ENCODE measurements at regions not wholly inside any gene's neighbourhood (a gene's known extent, or its start where the extent isn't known, plus 50 kb on each side); places are given as distances from the start of the nearest gene placed in this dataset.

DNA sequence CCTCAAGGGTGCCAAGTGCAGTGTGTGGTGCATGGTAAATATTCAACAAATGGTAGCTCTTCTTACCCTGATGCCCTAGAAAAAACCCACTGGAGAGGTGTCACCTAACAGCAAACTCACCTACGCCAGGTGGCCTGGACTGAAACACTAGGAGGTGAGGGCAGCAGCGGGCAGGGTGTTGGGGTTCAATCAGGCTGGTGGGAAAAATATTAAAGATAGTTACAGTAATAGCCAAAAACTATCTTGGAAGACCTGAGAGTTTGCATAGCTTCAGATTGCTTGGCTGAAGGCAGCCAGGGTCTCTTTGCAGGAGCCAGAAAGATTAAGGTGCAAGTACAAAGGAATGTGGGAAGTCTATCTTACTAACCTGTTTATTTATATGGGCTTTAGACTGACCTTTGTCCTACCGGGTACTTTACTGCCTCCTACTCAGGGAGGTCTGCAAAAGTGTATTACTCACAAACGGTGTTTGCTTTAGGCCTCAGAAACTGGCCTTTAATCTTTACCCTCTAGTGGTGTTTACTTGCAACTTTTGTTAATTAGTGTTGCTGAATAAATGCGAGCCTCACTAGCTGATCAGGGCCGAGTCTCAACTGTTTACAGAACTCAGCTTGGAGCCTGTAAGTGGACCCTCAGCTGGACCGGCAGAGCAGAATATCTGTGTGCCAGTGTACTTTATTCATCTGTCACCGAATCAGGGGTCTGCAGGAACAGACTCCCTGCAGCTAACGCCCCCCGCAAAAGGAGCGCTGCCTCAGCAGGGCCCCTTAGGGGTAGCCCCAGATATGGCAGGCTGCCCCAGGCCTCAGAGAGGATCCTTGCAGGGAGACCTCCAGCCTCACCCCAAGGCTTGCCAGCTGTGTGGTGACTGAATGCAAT, 63.9 kb downstream of the SYF2 start:
- no peak for ATAC-seq
- TF ChIP-seq PPARA (CRISPR knock-in tag; IDR thresholded peaks at IDR 0.05; ENCODE audit: borderline replicate concordance) (no peak), ZNF8 (CRISPR knock-in tag; IDR thresholded peaks at IDR 0.05) (no peak), SNAI2 (CRISPR knock-in tag; IDR thresholded peaks at IDR 0.05) (no peak), ZNF565 (CRISPR knock-in tag; conservative IDR thresholded peaks at IDR 0.05; ENCODE audit: low read depth) (no peak), ESRRG (CRISPR knock-in tag; IDR thresholded peaks at IDR 0.05) (no peak), TCF4 (CRISPR knock-in tag; IDR thresholded peaks at IDR 0.05; ENCODE audit: borderline replicate concordance) (no peak)
- TF ChIP-seq, protein P1, sequence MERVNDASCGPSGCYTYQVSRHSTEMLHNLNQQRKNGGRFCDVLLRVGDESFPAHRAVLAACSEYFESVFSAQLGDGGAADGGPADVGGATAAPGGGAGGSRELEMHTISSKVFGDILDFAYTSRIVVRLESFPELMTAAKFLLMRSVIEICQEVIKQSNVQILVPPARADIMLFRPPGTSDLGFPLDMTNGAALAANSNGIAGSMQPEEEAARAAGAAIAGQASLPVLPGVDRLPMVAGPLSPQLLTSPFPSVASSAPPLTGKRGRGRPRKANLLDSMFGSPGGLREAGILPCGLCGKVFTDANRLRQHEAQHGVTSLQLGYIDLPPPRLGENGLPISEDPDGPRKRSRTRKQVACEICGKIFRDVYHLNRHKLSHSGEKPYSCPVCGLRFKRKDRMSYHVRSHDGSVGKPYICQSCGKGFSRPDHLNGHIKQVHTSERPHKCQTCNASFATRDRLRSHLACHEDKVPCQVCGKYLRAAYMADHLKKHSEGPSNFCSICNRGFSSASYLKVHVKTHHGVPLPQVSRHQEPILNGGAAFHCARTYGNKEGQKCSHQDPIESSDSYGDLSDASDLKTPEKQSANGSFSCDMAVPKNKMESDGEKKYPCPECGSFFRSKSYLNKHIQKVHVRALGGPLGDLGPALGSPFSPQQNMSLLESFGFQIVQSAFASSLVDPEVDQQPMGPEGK (CRISPR knock-in tag; IDR thresholded peaks at IDR 0.05; ENCODE audit: borderline replicate concordance) = no peak

GRCh38 chr1:25167269-25168192, 64.8 kb downstream of the SYF2 start:
- TF ChIP-seq TCF4 (CRISPR knock-in tag; IDR thresholded peaks at IDR 0.05; ENCODE audit: borderline replicate concordance) (no peak), PPARA (CRISPR knock-in tag; IDR thresholded peaks at IDR 0.05; ENCODE audit: borderline replicate concordance) (no peak), GLIS3 (CRISPR knock-in tag; IDR thresholded peaks at IDR 0.05) (no peak), ZFP30 (CRISPR knock-in tag; IDR thresholded peaks at IDR 0.05) (no peak), ZNF70 (CRISPR knock-in tag; IDR thresholded peaks at IDR 0.05) (no peak), CREB5 (CRISPR knock-in tag; IDR thresholded peaks at IDR 0.05; ENCODE audit: low read depth) (no peak), RARB (CRISPR knock-in tag; IDR thresholded peaks at IDR 0.05) (no peak), SNAI2 (CRISPR knock-in tag; IDR thresholded peaks at IDR 0.05) (no peak), ZNF565 (CRISPR knock-in tag; conservative IDR thresholded peaks at IDR 0.05; ENCODE audit: low read depth) (no peak)
- TF ChIP-seq, protein P1 (CRISPR knock-in tag; IDR thresholded peaks at IDR 0.05; ENCODE audit: borderline replicate concordance) = no peak
- no peak for ATAC-seq

DNA sequence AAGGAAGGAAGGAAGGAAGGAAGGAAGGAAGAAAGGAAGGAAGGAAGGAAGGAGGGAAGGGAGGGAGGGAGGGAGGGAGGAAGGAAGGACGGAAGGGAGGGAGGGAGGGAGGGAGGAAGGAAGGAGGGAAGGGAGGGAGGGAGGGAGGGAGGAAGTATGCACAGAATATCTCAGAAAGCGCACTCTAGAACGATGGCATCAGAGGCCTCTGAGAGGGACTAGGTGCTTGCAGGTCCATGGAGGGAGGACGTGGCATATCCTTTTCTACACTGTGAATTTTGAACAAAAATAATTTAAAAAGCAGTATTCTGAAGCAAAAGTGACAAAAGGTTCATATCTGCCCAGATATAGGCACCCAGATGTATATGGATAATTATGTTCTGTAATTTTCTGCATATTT, 65.5 kb downstream of the SYF2 start:
- ATAC-seq = no peak
- no peak for TF ChIP-seq CSRNP3 (CRISPR knock-in tag; IDR thresholded peaks at IDR 0.05)
- no peak for TF ChIP-seq BACH2 (CRISPR knock-in tag; IDR thresholded peaks at IDR 0.05; ENCODE audit: borderline replicate concordance)
- TF ChIP-seq RARB (CRISPR knock-in tag; IDR thresholded peaks at IDR 0.05) = no peak
- TF ChIP-seq ZNF8 (CRISPR knock-in tag; IDR thresholded peaks at IDR 0.05) = no peak
- TF ChIP-seq OSR1 (CRISPR knock-in tag; IDR thresholded peaks at IDR 0.05) = no peak
- no peak for TF ChIP-seq ZNF70 (CRISPR knock-in tag; IDR thresholded peaks at IDR 0.05)
- TF ChIP-seq TOX (CRISPR knock-in tag; IDR thresholded peaks at IDR 0.05; ENCODE audit: borderline replicate concordance) = no peak
- no peak for TF ChIP-seq ZC3H10 (CRISPR knock-in tag; IDR thresholded peaks at IDR 0.05)
- TF ChIP-seq TCF4 (CRISPR knock-in tag; IDR thresholded peaks at IDR 0.05; ENCODE audit: borderline replicate concordance) = no peak
- TF ChIP-seq ZFP3 (CRISPR knock-in tag; IDR thresholded peaks at IDR 0.05) = no peak
- TF ChIP-seq, protein P1 (CRISPR knock-in tag; IDR thresholded peaks at IDR 0.05; ENCODE audit: borderline replicate concordance) = no peak
- no peak for TF ChIP-seq ARNTL (CRISPR knock-in tag; IDR thresholded peaks at IDR 0.05; ENCODE audit: borderline replicate concordance, low read depth)
- TF ChIP-seq ESRRG (CRISPR knock-in tag; IDR thresholded peaks at IDR 0.05) = no peak
- no peak for TF ChIP-seq PPARA (CRISPR knock-in tag; IDR thresholded peaks at IDR 0.05; ENCODE audit: borderline replicate concordance)
